ENCODE measurements at regions not wholly inside any gene's neighbourhood (a gene's known extent, or its start where the extent isn't known, plus 50 kb on each side); places are given as distances from the start of the nearest gene placed in this dataset.

DNA sequence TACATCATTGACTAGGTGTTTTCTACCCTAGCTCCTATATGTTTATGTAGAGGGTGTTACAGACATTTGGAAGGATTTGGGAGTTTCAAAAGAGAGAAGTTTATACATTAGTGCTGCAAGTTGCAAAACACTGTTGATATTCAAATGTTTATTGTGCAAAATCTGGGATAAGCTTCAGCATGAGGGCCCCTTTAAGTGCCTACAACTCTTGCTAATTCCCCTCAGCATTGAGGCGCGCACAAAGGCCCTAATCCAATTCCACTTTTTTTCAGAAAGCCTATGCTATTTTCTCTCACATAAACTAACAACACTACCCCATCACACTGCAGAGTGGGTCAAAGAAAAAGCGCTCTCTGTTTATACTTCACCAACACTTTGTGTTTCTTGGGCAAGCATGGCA is 208.0 kb downstream of the NR2F2 start:
- DNase-seq: no peak

- no peak for DNase-seq
Measured at GRCh38 chr15:96540283-96540682, 209.8 kb downstream of the NR2F2 start.

- no peak for DNase-seq
Measured at GRCh38 chr15:96542130-96542770, 211.8 kb downstream of the NR2F2 start.

DNA sequence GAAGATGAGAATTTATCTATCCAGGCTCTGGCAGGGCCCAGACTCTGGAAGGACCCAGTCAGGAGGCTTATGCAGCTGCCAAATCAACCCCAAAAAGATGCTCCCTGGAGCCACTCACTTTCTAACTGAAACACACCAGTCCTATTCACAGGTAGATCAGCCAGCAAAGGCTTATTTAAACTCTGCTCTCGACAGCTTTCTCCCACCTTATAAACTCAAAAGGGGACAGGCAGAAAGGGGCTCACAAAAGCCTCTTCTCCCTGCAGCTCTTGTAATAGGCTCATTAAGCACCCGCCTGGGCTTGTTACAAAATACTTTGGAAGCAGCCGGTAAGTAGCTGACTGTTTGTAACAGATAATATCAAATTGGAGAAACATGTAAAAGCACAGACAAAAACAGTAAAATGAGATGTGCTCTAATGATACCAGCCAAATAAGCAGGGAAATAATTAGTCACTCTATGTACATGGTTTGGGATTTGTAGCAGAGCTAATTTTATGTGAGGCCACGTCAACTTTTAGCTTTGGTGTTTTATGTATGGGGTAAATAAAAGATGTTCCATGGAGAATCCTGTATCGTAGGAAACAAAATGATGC is 213.8 kb downstream of the NR2F2 start:
- no peak for DNase-seq

- no peak for DNase-seq
Measured at GRCh38 chr15:96549136-96549535, 218.6 kb downstream of the NR2F2 start.

DNA sequence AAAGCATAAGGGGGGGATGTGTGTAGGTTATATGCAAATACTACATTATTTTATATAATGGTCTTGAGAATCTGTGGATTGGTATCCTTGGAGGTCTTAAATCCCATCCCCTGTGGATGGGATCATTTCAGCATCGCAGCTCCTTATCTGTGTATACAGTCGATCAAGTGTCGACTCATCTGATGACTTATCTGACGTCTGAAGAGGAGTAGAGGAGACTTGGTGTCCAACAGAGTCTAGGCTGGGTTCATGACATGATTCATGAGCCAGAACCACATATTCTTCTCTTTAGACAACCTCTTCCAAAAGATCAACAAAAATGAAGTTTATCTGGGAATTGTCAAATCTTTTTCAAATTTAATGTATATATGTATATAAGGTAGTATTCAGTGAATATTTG is 220.7 kb downstream of the NR2F2 start:
- no peak for DNase-seq

- DNase-seq: no peak
Measured at GRCh38 chr15:96551722-96552121, 221.2 kb downstream of the NR2F2 start.

- no peak for DNase-seq
Measured at GRCh38 chr15:96553006-96553405, 222.5 kb downstream of the NR2F2 start.

DNA sequence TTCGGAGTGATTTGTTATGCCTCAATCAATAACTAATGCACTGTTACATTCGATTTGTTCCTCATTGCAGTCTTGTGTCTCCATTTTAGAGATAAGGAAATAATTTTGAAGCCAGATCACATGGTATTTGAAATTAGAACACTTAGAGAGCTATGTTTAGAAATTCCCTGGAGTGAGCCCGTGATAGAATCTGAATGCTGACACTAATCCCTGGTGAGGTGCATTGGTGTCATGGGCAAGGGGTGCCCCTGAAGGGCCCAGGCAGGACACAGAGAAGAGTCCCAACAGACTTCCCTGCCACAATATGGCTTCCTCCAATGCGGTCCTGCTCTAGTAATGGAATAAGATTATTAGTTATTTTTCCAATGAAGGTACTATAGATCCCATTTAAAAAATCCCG is 223.0 kb downstream of the NR2F2 start:
- DNase-seq: no peak

GRCh38 chr15:96553931-96554330 is 223.4 kb downstream of the NR2F2 start:
- no peak for DNase-seq

DNA sequence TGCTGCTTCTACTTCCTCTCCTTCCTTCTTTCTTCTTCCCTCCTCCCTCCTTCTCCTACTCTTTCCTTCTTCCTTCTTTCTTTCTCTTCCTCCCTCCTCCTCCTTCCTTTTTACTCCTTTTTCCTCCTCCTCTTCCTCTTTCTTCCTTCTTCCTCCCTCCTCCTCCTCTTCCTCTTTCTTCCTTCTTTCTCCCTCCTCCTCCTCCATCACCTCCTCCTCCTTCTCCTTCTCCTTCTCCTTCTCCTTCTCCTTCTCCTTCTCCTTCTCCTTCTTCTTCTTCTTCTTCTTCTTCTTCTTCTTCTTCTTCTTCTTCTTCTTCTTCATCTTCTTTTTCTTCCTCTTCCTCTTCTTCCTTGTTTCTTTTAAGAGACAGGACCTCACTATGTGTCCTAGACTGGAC is 224.0 kb downstream of the NR2F2 start:
- DNase-seq: no peak

- no peak for DNase-seq
Measured at GRCh38 chr15:96559087-96559486, 228.6 kb downstream of the NR2F2 start.

GRCh38 chr15:96559631-96560030 is 229.1 kb downstream of the NR2F2 start:
- no peak for DNase-seq

DNA sequence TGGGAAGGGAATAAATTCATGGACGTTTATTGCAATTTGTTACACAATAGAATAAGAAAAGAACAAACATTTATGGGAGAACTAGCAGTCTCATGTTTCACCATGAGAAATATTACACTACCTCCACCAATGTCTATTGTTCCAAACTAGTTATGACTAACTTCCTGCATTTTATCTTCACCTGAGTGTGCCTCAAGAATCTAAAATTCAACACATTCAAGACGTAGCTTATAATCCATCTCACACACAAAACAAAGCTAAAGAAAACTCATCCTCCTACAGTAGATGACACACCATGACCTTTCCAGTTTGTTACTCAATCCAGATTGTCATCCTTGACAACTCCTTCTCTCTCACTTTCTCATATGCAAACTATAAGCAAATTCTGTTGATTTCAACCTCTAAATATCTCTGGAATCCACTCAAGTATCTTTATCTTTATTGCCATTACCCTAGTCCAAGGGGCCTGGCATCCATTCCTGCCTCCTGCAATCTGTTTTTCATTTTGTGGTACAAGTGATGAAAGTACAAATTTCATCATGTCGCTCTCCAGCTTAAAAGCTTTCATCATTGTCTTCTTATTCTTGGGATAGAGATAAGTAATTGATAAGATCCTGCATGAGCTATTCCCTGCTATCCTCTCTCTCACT is 229.9 kb downstream of the NR2F2 start:
- DNase-seq: peak; percentile 1

DNA sequence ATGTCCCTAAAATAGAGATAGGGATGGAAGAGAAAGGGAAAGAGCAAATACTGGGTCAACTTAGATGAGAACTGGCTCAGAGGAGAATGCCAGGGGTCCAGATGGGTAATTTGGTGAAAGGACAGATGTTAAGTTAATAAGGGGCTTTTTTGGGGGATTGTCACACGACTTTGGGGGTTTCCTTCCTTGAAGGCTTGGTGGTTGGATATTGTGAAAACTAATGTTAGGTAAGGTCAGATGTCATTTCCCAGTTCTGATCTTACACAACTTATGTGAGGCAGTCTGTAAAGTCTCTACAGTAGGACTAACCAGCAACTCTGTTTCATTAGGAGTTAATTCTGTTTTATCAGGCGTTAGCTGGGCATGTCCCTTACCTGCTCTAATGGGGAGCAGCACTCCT is 231.1 kb downstream of the NR2F2 start:
- DNase-seq: no peak

DNA sequence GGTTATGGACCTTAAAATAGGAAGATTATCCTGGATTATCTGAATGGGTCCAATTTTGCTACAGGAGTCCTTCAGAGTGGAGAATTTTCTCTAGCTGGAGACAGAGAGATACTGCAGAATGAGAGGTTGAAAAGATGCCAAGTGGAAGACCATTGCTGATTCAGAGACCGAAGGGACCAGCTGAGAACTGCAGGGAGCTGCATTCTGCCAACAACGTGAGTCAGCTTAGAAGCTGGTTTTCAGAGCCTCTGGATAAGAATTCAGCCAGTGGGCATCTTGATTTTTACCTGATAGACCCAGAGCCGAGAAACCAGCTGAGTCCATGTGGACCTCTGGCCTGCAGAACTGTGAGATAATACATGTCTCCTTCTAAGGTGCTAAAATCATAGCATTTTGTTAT is 234.0 kb downstream of the NR2F2 start:
- no peak for DNase-seq

DNA sequence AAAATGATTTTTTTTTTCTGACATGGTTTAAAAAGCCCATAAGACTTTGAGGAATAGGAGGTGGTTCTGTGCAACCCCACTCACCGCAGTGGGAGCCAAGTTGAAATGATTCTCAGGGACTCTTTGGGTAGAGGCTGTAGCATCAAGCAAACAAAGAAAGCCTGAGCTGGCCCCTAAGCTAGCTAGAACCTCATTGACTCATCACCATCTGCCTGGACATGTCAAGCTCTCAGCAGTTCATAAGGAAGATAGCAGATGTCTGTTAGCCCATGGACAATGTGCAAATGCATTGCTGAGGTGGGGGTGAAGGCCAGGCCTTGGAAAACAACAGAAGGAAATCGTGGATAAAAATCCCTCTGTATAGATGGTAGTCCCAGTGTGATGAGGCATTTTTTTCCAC is 234.8 kb downstream of the NR2F2 start:
- DNase-seq: no peak

DNA sequence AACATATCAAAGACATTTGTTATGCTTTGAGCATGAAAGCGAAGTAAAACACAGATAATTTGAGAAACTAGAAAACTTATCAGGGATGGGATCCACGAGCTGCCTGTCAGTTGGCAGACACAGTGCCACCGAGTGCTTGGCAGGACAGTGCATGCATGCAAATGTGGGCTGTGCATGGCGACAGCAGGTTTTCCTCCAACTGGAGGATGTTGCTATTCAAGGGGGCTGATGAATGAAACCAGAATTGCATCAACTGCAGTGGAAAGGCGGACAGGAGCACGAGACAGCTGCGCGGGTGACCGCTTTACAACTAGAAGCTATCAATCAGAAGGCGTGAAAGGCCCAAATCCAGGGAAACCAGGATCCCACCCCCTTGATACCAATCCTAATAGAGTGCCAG is 244.3 kb downstream of the NR2F2 start:
- DNase-seq: no peak

DNA sequence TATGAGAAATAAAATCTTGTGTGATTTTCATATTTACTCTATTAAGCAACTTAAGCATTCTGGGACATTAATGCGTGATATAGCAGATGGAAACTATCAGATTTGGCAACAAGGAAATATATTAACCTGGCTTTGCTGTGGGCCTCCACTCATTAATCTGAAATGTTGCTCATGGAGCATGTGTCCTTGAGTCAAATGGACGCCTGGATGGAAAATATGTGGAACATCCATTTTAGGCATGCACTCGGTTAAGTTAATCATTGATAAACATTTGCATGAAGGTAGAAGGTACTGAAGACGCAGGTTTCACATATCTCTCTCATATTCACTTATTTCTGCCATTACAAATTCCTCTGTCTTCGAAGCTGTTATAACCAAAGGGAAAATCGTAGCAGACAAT is 246.1 kb downstream of the NR2F2 start:
- no peak for DNase-seq

DNA sequence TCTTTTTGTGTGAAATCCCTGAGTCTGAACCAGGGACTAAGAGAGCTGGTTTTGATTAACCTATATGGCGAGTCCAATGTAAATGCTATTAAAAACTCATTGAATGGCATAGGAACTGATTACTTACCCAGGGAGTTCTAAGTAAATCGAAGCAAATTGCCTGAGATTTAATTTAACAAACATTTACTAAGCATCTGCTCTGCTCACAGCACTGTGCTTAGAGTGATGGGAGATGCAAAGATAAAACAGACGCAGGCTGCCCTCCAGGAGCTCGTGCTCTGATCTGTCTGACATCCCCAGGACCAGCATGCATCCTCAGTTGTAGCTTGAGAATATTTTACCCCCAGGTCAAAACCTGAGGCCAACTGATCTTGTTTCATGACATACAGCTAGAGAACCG is 247.9 kb downstream of the NR2F2 start:
- DNase-seq: no peak

DNA sequence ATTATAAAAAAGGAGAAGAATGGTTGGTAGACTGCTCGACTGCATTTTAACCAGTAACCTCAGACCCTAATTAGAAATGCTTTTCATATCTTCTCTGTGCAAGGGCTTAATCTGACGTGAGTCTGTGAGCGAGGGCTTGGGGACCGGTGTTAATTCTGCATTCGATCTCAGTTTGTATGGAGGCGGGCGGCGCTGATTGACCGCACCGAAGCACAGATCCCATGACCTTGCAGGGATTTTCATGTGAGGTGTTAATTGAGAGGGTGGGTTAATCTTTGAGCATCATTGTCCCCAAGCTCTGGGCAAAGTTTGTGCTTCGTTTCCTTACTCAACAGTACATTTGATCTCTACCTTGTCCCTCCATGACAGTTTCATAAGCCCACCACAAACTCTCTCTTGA is 250.9 kb downstream of the NR2F2 start:
- no peak for DNase-seq

- no peak for DNase-seq
Measured at GRCh38 chr15:96582473-96582872, 252.0 kb downstream of the NR2F2 start.

- no peak for DNase-seq
Measured at GRCh38 chr15:96583671-96584070, 253.2 kb downstream of the NR2F2 start.

DNA sequence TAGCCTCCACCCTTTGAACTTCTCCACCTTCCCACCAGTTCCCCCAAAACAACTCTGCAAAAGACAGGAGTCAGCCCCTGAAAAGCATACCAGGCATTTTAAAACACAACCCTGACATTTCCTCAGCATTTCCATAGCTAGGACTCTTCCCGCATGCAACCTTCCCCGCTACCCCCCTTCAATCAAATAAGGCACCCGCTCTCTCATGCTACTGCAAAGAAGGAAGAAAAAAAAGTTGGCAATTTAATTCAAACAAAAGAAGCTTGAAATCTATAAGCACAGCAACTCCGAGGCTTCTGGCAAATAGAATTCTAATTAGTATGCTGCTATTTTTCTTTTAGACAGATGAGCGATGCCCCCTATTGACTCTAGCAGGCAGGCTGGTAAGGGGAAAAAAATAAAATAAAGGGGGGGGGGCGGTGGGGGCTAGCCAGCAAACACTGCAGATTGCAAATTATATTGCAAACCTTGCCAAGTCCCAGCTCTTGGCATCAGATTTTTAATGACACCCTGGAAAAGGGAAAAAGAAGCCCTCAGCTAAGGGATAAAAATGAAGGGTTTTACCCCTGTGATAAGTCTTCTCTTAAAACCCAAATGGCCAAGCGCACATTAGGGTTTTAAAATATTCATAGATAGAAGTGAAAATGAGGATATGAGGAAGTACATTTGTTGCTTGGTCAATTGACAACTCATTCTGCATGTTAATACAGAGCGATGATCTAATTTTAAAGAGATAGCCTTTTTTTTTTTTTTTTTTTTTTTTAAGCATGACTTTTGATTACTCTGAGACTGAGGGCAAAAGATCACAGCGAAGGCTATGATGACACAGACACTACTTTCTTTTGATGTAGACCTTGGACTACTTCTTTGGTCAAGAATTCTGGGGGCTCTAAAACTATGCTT is 255.2 kb downstream of the NR2F2 start:
- peak; percentile 8 for DNase-seq

All from fibroblast of skin of right biceps (primary cell).